ENCODE measurements at regions not wholly inside any gene's neighbourhood (a gene's known extent, or its start where the extent isn't known, plus 50 kb on each side); places are given as distances from the start of the nearest gene placed in this dataset.

GRCh38 chr7:13259930-13260329 lies 572.5 kb downstream of the ARL4A start:
- TF ChIP-seq EZH2 (IDR thresholded peaks at IDR 0.05; ENCODE audit: low read depth, unreplicated experiment) (no peak), EZH2phosphoT487 (IDR thresholded peaks at IDR 0.05; ENCODE audit: unreplicated experiment) (no peak), CREB1 (CRISPR knock-in tag; IDR thresholded peaks at IDR 0.05; ENCODE audit: low read depth) (no peak), REST (IDR thresholded peaks at IDR 0.05; ENCODE audit: unreplicated experiment) (no peak), POLR2AphosphoS5 (IDR thresholded peaks at IDR 0.05; ENCODE audit: low read depth) (no peak)
- TF ChIP-seq, protein P1, sequence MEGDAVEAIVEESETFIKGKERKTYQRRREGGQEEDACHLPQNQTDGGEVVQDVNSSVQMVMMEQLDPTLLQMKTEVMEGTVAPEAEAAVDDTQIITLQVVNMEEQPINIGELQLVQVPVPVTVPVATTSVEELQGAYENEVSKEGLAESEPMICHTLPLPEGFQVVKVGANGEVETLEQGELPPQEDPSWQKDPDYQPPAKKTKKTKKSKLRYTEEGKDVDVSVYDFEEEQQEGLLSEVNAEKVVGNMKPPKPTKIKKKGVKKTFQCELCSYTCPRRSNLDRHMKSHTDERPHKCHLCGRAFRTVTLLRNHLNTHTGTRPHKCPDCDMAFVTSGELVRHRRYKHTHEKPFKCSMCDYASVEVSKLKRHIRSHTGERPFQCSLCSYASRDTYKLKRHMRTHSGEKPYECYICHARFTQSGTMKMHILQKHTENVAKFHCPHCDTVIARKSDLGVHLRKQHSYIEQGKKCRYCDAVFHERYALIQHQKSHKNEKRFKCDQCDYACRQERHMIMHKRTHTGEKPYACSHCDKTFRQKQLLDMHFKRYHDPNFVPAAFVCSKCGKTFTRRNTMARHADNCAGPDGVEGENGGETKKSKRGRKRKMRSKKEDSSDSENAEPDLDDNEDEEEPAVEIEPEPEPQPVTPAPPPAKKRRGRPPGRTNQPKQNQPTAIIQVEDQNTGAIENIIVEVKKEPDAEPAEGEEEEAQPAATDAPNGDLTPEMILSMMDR (conservative IDR thresholded peaks at IDR 0.05; ENCODE audit: low read depth in 2 of 2), result no peak

All from GM23338 (cell line).